Caki2 (cell line): ENCODE measurements at regions not wholly inside any gene's neighbourhood (a gene's known extent, or its start where the extent isn't known, plus 50 kb on each side); places are given as distances from the start of the nearest gene placed in this dataset.
"Not testable (repeated sequence)": the region's sequence is repeated elsewhere in the genome, so short reads cannot be mapped to it uniquely, and the experiment has no call there.

Experiments
- DNase-seq: peaks from one replicate; pipeline ENCODE4 v3.0.0-alpha.2; 2015; ENCODE audit warnings: low read depth
- in situ Hi-C: cut with HindIII; loops from 2 replicates; pipeline ENCODE4 v1.10.0; 2016; ENCODE audit warnings: low sequenced_read_pairs, low pct_unique_long_range_greater_than_20kb, mixed read lengths

GRCh38 chr12:92268946-92269345 is 123.3 kb upstream of the BTG1 start:
- in situ Hi-C loops = no loop called here
- no peak for DNase-seq

- in situ Hi-C loops = no loop called here
- no peak for DNase-seq
These were observed 116.0 kb upstream of the BTG1 start for GRCh38 chr12:92261692-92262091.

- in situ Hi-C loops = no loop called here
These were observed 115.4 kb upstream of the BTG1 start for GRCh38 chr12:92261071-92261470.

GRCh38 chr12:92259696-92260251 is 114.1 kb upstream of the BTG1 start:
- in situ Hi-C loops = no loop called here
- no peak for DNase-seq

More at GRCh38 chr12:92261071-92261470, 115.4 kb upstream of the BTG1 start:
- no peak for DNase-seq

GRCh38 chr12:92259291-92259690 is 113.6 kb upstream of the BTG1 start:
- in situ Hi-C loops = no loop called here
- no peak for DNase-seq

GRCh38 chr12:92257261-92257660 is 111.6 kb upstream of the BTG1 start:
- DNase-seq = no peak
- in situ Hi-C loops = no loop called here

GRCh38 chr12:92255741-92256140 is 110.1 kb upstream of the BTG1 start:
- in situ Hi-C loops = no loop called here
- no peak for DNase-seq

GRCh38 chr12:92253301-92253700 is 107.7 kb upstream of the BTG1 start:
- no peak for DNase-seq
- in situ Hi-C loops = no loop called here

GRCh38 chr12:92248977-92249376 is 103.3 kb upstream of the BTG1 start:
- in situ Hi-C loops = no loop called here
- no peak for DNase-seq

GRCh38 chr12:92244036-92244435 is 98.4 kb upstream of the BTG1 start:
- in situ Hi-C loops = no loop called here
- DNase-seq = no peak

GRCh38 chr12:92242907-92243306 is 97.3 kb upstream of the BTG1 start:
- DNase-seq = no peak
- in situ Hi-C loops = no loop called here

- in situ Hi-C loops = no loop called here
- DNase-seq = no peak
These were observed 92.3 kb upstream of the BTG1 start for GRCh38 chr12:92237762-92238523.

GRCh38 chr12:92237262-92237661 is 91.6 kb upstream of the BTG1 start:
- no peak for DNase-seq
- in situ Hi-C loops = no loop called here

GRCh38 chr12:92235703-92236472 is 90.2 kb upstream of the BTG1 start:
- in situ Hi-C loops = no loop called here
- no peak for DNase-seq

GRCh38 chr12:92234533-92234932 is 88.9 kb upstream of the BTG1 start:
- DNase-seq = no peak
- in situ Hi-C loops = no loop called here

GRCh38 chr12:92233346-92234015 is 87.8 kb upstream of the BTG1 start:
- in situ Hi-C loops = no loop called here
- DNase-seq = no peak

- DNase-seq, in situ Hi-C loops: not testable (repeated sequence)
These were observed 86.8 kb upstream of the BTG1 start for GRCh38 chr12:92232371-92232932.

GRCh38 chr12:92231945-92232344 is 86.3 kb upstream of the BTG1 start:
- in situ Hi-C loops, DNase-seq: not testable (repeated sequence)

GRCh38 chr12:92231532-92231931 is 85.9 kb upstream of the BTG1 start:
- in situ Hi-C loops = not testable (repeated sequence)

More at GRCh38 chr12:92231532-92231931, 85.9 kb upstream of the BTG1 start:
- not testable (repeated sequence) for DNase-seq
